ENCODE measurements at regions not wholly inside any gene's neighbourhood (a gene's known extent, or its start where the extent isn't known, plus 50 kb on each side); places are given as distances from the start of the nearest gene placed in this dataset.
A peak's percentile ranks its signal among the peaks of the same experiment; 100 is the strongest.

DNA sequence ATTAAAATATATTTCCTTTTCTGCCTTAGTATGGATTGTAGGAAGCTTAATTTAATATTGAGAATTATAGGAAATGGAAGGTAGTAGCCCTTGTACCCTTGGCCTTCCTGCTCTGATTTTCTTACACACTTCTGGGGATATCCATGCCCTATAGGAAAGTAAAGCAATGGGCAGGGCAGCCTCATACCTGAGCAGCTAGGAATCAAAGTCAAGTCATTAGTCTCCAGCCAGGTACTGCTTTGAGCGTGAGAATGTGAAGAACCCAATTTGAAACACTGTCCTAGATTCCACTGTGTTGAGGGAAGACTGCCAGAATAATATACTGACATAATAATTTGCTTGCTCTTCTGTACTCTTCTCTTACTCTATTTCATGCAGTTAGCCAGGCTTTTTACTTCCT is 51.0 kb upstream of the L3MBTL3 start:
- DNase-seq = no peak

DNA sequence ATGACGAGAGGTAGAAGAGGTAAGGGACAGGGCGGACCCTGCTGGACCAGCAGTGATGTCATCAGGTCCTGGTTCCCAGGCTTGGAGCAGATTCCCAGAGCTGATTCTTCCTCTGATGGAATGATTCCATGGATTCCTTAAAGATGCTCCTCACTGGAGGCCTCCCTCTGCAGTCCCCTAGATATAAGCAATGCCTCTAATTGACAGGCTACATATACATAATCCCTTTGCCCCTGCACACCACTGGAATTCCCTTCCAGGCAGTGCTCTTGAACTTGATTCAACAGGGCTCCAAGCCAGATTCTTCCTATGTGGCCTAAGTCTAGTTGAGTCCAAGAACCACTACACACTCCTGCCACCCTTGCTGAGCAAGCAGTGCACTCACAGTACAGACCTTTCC is 52.3 kb upstream of the L3MBTL3 start:
- no peak for DNase-seq

DNA sequence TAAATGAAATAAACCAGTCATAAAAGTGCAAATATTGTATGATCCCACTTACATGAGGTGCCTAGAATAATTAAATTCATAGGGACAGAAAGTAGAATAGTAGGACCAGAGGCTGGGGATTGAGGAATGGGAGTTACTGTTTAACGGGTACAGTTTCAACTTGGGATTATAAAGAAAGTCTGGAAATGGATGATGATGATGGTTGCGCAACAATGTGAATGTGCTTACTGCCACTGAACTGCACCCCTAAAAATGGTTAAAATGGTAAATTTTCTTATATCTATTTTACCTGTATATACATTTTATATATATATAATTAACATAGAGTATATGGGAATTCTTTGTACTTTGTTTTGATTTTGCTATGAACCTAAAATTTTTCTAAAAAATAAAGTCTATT is 53.3 kb upstream of the L3MBTL3 start:
- no peak for DNase-seq

DNA sequence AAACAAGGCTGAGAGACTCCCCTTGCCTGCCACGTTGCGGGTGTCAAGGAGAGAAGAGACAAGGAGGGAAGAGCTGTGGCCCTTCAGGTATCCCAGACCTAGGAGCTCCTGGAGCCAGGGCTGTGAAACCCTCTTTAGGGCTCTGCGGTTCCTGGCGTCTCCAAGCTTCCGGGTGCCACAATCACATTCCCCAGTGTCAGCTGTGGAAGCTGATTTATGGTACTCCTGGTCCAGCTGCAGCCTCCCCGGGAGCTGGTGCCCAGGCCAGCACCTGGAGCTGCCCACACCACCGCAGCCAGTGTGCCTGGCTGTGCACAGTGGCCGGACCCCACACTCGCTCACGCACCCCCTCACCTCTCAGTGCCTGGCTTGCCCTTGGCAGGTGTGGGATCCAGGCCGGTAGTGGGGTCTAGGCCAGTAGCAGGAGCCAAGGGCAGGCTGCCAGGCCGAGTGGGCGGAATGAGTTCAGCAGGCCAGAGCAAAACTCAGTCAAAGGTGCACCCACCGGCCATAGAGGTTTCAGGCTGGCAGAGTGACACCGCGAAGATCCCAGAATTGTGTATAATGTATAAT is 58.9 kb upstream of the L3MBTL3 start:
- no peak for DNase-seq

DNA sequence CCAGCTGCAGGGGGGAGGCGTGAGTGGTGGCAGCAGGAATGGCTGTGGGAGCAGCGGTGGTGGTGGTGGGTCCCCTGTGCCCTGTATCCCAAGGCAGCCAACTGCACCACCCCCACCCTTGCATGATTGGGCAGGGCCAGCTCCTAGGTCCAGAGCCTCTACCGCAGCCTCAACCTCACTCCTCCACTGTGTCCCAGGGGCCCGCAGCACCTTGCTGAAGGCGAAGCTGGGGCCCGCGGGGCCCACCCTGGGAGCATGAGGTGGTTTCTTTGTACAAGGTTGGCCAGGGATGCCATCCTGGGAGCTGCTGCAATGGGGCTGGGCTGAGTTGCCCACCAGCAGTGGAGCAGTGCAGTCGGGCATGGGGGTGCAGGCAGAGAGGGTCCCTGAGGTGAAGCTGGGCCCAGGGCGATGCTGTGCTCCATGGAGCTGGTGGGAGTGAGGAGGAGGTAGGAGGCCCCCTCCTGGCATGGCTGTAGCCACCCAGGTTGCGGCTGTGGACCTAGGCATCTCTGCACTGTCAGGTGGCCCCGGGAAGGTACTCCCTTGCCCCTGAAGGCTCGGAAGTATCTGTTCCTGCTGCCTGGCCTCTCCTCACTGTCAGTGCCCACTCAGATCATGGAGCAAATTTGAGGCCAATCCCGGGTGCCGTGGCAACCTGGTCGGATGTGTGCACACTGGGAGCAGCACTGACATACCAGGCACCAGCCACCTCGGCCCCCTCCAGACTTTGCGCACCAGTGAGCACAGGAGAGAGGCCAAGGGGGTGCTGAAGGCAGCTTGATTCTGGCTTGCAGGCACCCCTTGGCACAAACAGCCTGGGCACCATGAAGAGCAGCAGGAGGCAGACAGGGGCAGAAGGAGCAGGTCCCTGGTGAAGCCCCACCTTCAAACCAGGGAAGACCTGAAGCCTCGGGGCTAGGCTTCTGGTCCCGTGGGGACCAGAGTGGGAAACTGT is 60.2 kb upstream of the L3MBTL3 start:
- DNase-seq = no peak

DNA sequence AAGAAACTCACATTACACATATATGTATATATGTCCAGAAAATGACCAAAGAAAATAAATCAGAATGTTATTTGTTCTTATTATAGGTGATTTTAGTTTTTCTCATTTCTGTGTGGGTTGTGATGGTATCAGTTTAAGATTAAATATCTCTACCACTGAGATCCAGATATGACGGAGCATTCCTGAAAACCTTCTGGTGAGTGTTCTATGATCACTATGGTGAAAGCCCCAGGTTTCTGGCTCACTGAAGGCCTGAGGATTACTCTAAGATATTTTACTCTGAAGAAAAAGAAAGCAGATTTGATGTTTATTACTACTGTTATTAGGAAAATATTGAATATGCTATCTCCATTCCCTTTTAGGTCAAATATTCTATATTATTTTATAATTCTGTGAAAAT is 62.8 kb upstream of the L3MBTL3 start:
- no peak for DNase-seq

DNA sequence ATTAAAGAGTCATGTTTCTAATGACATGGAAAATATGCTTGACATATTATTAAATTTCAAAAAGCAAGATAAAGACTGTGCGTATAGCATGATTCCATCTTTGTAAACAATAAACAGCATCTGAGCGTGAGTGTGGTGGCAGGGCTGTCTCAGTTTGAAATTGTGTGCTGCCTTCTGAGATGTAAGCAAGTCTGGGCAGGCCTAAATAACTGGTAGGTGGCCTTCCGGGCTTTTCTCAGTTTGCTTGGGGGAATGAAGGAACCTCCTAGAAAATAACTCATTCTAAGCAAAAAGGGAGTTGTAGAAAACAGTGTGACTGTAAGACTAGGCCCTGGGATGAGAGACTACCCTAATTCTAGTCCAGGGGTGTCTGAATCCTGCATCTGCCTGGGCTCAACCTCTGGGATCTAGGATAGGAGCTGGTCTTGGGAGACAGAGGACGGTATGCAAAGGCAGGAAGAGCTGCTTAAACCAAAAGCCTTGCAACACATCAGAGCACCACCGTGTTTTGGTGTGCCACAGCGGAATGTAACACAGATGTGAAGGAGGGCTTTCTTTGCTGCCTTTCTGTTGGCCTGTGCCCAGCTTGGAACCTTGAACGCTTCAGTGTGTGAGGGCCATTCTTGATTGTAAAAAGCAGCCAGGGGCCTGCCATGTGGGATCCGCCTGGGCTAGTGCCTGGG is 63.5 kb upstream of the L3MBTL3 start:
- no peak for DNase-seq

DNA sequence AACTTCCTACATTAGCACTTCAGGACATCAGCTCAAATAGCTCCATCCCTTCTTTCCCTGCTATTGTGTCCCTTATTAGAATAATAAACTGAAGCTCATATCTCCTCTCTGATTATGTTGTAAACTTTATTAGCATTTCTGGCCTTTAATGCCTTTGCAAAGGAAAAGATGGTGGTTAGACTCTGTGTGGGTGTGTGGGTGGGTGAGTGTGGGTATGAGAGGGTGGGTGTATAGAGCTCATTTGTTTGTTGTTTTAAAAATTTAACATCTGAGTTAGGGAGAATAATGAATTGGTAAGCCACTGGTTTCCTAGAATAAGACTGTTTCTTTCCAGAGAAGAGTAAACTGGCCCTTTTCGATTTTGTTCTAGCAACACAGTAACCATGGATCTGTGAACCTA is 70.6 kb upstream of the L3MBTL3 start:
- no peak for DNase-seq

DNA sequence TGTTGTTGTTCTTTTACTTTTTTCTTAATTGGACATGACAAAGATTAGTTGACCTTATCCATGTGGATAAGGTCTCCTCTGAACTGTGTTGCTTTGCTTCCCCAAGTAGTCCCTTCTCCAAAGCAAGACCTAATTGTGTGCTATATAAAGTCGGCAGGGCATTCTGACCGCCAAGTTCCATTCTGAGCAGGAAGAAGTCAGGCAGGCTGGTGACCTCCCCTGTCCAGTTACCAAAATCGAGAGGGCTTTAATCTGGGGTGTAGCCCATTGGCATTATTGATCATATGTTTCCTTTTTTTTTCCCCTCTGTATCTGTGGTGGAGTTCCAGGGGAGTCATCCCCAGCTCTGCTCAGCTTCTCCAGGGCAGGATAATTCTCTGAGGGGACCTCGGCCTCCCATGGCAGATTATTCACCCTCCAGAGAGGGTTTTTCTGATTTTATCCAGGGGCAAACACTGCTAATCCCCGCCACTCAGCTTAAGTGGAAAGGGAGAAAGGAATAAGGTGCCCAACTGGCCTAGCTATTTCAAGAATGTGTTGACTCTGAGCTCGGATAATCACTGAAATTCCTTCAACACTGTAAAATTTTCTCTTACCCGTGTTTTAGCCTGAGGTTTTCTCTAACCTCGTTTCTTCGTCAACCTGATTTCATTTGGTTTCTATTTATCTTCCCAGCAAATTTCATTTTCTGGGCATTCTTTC is 71.8 kb upstream of the L3MBTL3 start:
- DNase-seq = no peak

DNA sequence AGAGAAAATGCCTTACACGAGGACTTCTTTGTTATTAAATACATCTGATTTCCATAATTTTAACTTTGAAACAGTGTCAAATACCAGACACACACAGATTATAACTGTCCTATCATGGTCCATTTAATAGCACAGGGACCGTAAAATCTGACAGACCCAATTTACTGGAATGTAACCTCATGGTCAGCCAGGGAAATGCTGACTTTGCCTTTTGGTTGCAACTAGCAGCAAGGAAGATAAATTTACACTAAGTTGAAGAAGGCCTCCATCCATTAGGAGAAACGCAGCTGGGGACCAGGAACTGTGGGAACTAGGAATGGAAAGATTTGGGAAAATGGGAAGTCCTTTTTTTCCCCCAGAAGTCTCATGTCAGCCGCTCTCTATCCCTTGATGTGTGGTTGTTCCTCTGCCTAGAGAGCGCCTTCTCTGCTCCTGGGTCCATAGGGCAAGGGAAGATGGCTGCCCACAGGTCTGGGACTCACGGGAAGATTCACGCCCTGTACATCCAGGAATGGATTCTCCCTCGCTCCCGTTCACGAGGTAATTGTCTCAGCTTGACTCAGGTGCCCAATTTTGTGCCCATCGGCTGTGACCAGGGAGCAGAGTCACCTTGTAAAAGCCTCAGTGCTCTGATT is 74.6 kb upstream of the L3MBTL3 start:
- DNase-seq = no peak

DNA sequence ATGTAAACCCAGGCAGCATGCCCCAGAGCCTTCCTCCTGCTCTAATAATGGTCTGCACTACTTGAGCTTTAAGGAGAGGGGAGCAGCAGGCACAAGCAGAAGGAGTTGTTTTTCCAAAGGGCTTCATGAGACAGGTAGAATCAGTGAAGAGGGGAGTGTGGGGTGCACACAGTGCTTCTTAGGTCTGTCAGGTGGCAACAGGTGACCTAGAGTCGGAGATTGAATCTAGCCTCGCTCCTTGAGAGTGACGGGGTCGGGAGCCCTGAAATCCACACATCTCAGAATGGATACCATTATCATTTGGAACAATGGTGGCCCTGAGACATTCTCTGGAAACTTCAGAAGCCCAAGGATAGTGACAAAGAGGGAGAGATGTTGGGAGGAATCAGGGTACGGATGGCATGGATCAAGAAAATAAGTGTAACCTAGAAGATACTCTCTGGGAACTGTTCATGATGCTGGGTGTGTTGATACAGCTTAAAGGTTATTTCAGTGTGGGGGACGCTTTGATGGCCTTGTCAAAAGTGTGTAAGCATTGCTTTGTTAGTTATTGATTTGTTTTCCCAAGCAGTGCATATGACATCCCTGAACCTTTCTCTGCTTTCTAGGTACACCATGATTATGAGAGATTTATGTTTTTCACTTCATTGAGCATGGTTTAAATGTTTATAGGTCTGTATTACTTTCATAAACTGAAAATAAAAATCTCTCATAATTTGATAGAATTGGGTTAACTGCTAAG is 77.8 kb upstream of the L3MBTL3 start:
- no peak for DNase-seq

DNA sequence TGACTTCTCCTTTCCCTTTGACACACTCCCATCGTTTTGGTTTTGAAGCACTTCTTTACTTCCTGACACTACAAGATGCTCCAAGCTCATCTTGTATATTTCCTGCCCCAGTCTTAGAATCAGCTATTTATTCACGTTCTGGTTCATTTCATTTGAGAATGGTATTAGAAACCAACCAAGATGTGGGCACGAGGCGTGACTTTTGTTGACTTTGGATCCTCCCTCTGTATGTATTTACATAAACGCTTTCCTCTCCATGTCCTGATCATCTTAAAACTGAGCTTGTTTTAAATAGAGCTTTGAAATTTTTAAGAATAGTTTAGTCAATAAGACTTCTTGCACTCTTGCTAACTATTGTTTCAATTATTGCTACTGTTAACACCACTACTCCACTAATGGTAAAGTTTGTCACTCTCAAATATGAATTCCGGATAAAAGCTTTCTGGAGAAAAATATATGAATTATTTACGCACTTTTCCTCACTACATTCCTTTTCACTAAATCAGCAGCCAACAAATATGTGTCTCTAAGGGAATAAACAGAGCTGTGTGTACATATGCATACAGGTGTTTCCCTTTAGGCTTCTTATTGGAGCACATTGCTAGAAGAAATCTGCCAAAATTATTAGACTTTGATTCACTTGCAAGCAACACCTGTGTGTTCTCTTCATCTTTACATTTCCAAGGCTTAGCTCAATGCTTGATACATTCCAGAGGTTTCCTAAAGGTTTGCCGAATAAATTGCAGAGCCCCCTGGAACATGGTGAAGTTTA is 77.3 kb upstream of the TMEM244 start:
- DNase-seq = no peak

DNA sequence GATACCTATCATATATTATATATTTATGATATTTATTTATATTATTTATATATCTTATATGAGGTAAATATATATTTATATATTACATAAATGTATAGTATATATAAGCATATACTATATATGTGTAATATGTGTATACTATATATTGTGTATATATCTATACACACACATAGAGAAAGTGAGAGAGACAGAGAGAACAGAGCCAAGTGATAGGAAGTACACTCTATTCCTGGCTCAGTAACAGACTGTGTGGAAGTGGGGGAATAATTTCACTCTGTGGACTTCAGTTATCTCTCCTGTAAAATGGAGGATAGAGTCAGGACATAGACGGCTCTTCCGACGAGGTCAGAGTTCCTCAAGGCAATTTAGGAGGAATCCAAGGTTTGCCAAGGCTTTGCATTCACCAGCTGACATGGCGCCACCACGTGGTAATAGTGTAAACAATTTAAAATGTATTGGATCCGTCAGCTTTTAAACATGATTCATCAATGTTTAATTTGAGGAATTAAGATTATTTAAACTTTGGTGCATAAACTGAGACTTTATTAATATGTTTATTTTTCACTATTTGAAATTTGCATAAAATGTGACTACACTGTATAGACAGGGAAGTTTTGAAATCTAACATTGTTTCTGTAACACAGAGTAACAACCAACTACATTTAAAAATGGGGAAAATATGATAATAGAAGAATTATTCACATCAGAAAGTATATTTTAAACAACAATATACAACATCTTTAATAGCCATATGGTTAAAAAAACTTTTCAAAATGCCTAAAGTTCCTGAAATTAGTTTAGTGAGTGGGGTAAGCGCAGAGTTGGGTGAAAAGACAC is 75.4 kb upstream of the TMEM244 start:
- peak; percentile 42 for DNase-seq

DNA sequence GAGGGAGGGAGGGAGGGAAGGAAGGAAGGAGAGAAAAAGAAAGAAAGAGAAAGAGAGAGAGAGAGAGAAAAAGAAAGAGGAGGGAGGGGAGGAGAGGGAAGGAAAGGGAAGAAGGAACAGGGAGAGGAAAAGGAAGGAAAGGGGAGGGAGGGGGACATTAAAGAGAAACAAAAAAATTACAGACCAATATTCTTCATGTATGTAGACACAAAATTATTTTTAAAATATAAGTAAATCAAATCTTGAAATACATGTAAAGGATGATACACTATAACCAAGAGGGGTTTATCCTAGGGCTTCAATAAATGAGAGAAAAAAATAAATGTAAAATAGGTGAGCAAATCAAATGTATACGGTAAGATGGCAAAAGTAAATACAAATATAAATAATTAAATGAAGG is 71.2 kb upstream of the TMEM244 start:
- DNase-seq = no peak

DNA sequence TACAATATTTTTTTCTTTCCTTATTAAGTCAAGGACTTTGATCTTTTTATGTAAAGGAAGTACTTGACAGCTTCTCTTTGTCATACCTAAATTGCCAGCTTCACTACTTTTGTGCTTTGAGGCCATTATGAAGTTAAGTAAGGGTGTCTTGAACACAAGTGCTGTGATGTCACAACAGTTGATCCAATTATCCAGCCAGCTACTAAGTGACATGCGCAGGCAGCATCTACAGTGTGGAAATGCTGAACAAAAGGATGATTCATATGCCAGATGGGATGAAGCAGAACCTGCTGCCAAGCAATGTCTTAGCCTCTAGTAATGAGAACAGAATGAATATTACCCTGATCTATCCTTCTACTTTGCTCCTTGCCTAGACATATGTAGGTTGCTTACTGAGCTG is 68.3 kb upstream of the TMEM244 start:
- peak; percentile 91 for DNase-seq

DNA sequence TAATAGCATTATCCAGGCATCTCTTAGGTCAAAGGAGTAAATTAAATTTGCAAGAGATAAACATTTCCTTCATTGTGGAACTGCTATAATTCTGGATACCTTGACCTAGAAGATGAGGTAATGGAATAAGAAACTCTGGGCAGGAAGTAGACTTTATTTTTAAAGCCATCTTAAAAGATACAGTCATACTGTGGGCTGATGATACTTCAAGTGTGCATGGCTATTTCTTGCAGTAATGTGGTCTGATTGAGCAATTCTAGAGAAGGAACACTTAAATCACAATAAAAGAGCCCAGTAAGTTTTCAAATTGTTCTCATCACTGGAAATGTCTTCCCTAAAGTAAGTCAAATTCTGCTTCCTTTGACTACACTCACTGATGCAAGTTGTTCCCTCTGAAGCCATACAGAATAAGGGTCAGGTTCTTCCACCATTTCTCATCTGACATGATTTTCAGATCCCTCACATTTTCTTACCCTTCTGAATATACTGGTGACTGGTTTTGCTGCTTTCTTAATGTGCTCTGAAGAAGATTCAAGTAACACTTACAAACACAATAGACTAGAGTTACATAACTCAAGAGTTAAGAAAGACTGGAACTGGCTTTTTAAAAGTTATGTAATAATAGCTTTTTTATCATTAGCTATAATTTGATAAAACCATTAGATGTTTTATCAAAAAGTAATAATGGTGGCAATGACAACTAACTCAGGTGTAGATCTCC is 62.6 kb upstream of the TMEM244 start:
- DNase-seq = no peak

DNA sequence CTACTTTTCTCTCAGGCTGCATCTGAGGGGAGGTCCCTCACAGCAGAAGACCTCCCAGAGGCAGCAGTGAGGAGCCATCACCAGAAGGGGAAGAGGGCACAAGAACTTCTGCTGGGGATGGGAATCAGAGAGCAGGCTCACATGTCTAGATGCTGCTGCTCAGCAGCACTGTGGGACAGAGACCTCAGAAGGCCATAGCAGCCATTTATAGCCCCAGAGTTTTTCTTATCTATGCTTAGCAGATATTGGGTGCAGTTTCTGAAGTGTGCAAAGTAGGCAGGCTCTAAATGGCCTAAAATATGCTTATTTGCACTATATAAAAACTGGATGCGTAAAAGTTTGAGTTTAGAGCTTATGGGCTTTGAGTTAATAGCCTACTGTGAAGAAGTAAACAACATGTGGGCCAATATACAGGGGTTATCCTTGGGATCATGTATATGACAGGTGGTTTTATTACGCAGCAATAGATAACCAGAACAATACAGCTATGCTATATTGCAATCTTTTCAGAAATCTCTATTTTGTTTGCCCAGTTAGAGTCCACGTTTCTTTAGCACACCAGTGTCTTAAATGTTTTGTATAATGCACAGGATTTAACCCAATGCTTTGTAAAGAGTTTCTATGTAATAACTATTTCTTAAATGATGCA is 60.2 kb upstream of the TMEM244 start:
- DNase-seq = no peak

DNA sequence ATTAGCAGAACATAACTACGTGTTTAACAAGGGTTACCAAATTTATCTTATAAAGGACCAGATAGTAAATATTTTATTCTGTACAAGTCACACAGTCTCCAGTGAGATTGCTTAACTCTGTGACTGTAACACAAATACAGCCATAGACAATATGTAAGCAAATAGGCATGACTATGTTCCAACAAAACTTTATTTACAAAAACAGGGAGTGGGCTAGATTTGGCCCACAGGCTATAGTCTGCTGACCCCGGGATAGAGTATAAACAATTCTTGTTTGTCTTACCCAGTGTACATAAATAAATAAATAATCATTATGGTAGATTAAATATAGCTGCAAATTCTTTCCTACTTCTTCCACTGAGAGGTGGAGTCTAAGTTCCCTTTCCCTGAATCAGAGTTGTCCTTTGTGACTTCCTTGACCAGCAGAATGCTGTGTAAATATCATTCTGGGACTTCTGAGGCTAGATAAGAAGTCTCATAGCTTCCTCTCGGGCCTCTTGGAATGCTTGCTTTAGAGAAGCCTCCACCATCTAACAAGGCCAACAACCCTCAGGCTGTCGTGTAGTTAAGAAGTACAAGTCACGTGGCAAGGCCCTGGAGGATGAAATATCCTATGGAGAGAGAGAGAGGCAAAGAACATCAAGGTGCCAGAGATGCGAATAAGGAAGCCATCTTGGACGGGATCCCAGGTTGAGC is 59.1 kb upstream of the TMEM244 start:
- DNase-seq = no peak

DNA sequence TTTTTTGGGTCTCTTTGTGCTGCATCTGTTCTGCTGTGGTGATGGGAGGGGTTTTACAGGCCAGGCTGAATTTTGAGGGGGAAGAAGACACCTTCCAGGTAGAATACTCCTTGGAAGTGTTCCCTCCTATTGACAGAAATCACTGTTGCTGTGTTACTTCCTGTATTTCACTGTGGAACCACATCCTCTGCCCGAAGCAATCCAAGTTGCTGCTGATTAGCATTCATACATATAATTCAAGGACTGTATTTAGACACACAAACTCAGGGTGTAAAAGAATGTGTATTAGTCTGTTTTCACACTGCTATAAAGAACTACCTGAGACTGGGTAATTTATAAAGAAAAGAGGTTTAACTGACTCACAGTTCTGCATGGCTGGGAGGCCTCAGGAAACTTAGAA is 50.6 kb upstream of the TMEM244 start:
- DNase-seq = no peak
